Esophagus muscularis mucosa (tissue), 4 donors: ENCODE measurements at regions not wholly inside any gene's neighbourhood (a gene's known extent, or its start where the extent isn't known, plus 50 kb on each side); places are given as distances from the start of the nearest gene placed in this dataset.

Experiments used
- CTCF ChIP-seq, 3 experiments: fragments of 200-600 bp in 2 of 3; fragments of 450-650 bp in 1 of 3; sonication (generic) in 2 of 3; IDR thresholded peaks; one replicate each; pipeline ENCODE4 v1.5.1; 2017 to 2019; ENCODE audit warnings: antibody characterized with exemption in 3 of 3, mild to moderate bottlenecking in 2 of 3, moderate library complexity in 1 of 3
- EP300 ChIP-seq: sonication (generic); formaldehyde crosslinking; IDR thresholded peaks from one replicate; pipeline ENCODE4 v1.6.1; 2017; ENCODE audit warnings: antibody characterized with exemption
- POLR2A ChIP-seq: fragments of 450-650 bp; IDR thresholded peaks from one replicate; pipeline ENCODE4 v1.6.1; 2017; ENCODE audit warnings: antibody characterized with exemption, moderate library complexity, mild to moderate bottlenecking, low read depth
- POLR2AphosphoS5 ChIP-seq, 2 donors: sonication (generic); formaldehyde crosslinking; IDR thresholded peaks; one replicate each; pipeline ENCODE4 v1.6.1; 2017; ENCODE audit warnings: antibody characterized with exemption in 2 of 2

GRCh38 chr17:64741038-64741641 is 79.0 kb upstream of the SMURF2 start:
- TF ChIP-seq POLR2A (no peak), CTCF (IDR thresholded peaks at IDR 0.05) (no peak), EP300 (no peak), POLR2AphosphoS5 (IDR thresholded peaks at IDR 0.05) (no peak)
